ENCODE measurements at regions not wholly inside any gene's neighbourhood (a gene's known extent, or its start where the extent isn't known, plus 50 kb on each side); places are given as distances from the start of the nearest gene placed in this dataset.

- Histone ChIP-seq H3K36me3 (ENCODE audit: control insufficient read depth, insufficient read depth, low read length) (no peaks in the 10 kb centered on the region), H3K27ac (ENCODE audit: insufficient read depth, low read length) (no peak overlapping the region), H3K4me3 (ENCODE audit: insufficient read depth, low read depth, low read length) (no peak overlapping the region), H3K4me2 (ENCODE audit: low read depth, low read length) (no peak overlapping the region), H3K18ac (ENCODE audit: low read depth, low read length) (no peak overlapping the region), H3K9me3 (ENCODE audit: control insufficient read depth, insufficient read depth, low read length) (no peaks in the 10 kb centered on the region), H2AFZ (replicated peaks; ENCODE audit: low read length, poor library complexity) (no peak overlapping the region), H4K5ac (ENCODE audit: low read depth, low read length) (no peak overlapping the region), H3K4ac (ENCODE audit: low read depth, low read length) (no peak overlapping the region), H2BK5ac (ENCODE audit: low read depth, low read length, poor library complexity, severe bottlenecking) (no peak overlapping the region), H4K91ac (ENCODE audit: insufficient read depth, low read depth, low read length) (no peak overlapping the region), H3K9ac (ENCODE audit: low read depth, low read length) (no peak overlapping the region), H3K14ac (replicated peaks; ENCODE audit: low read depth, low read length) (no peak overlapping the region), H3K27me3 (ENCODE audit: control insufficient read depth, insufficient read depth, low read length) (no peaks in the 10 kb centered on the region), H2BK15ac (ENCODE audit: low read depth, low read length) (no peak overlapping the region), H4K8ac (ENCODE audit: low read depth in 2 of 2, low read length in 2 of 2) (no peak overlapping the region), H4K20me1 (ENCODE audit: insufficient read depth, low read length) (no peaks in the 10 kb centered on the region), H3K56ac (ENCODE audit: extremely low read depth, insufficient read depth, low read length) (no peak overlapping the region), H2BK20ac (ENCODE audit: low read depth, low read length) (no peak overlapping the region), H3K9me1 (ENCODE audit: insufficient read depth, low read length) (no peaks in the 10 kb centered on the region), H2BK120ac (ENCODE audit: low read depth, low read length) (no peak overlapping the region), H2AK9ac (replicated peaks; ENCODE audit: low read depth, low read length, poor library complexity) (no peak overlapping the region), H3K4me1 (ENCODE audit: control insufficient read depth, insufficient read depth, low read length) (no peaks in the 10 kb centered on the region), H3K23ac (ENCODE audit: low read depth, low read length) (no peak overlapping the region), H3K79me1 (ENCODE audit: low read depth in 1 of 2, low read length in 2 of 2) (no peaks in the 10 kb centered on the region), H2AK5ac (ENCODE audit: low read depth, low read length) (no peak overlapping the region)
- BruUV-seq (replicated peaks) = no TSS peak
- in situ Hi-C loops (cut with MboI; ENCODE audit: low sequenced_read_pairs) (no loop called here), dilution Hi-C loops (cut with HindIII; ENCODE audit: low sequenced_read_pairs, unreplicated experiment) (no loop called here), intact Hi-C loops (cut with micrococcal nuclease) (no loop called here)
- DNase-seq = no peak
- ChIA-PET POLR2A (ENCODE audit: unreplicated experiment) (no interaction called here), CTCF (no interaction called here)
- TF ChIP-seq, protein P1, sequence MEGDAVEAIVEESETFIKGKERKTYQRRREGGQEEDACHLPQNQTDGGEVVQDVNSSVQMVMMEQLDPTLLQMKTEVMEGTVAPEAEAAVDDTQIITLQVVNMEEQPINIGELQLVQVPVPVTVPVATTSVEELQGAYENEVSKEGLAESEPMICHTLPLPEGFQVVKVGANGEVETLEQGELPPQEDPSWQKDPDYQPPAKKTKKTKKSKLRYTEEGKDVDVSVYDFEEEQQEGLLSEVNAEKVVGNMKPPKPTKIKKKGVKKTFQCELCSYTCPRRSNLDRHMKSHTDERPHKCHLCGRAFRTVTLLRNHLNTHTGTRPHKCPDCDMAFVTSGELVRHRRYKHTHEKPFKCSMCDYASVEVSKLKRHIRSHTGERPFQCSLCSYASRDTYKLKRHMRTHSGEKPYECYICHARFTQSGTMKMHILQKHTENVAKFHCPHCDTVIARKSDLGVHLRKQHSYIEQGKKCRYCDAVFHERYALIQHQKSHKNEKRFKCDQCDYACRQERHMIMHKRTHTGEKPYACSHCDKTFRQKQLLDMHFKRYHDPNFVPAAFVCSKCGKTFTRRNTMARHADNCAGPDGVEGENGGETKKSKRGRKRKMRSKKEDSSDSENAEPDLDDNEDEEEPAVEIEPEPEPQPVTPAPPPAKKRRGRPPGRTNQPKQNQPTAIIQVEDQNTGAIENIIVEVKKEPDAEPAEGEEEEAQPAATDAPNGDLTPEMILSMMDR (conservative IDR thresholded peaks at IDR 0.05; ENCODE audit: low read depth, low read length) = no peak
- no peak for ATAC-seq (ENCODE audit: low read depth)
Measured at GRCh38 chr13:82900453-82900852, 981.8 kb downstream of the SLITRK1 start.

Measured in IMR-90 (cell line).